ENCODE measurements at regions not wholly inside any gene's neighbourhood (a gene's known extent, or its start where the extent isn't known, plus 50 kb on each side); places are given as distances from the start of the nearest gene placed in this dataset.
"Not testable (repeated sequence)": the region's sequence is repeated elsewhere in the genome, so short reads cannot be mapped to it uniquely, and the experiment has no call there.

DNA sequence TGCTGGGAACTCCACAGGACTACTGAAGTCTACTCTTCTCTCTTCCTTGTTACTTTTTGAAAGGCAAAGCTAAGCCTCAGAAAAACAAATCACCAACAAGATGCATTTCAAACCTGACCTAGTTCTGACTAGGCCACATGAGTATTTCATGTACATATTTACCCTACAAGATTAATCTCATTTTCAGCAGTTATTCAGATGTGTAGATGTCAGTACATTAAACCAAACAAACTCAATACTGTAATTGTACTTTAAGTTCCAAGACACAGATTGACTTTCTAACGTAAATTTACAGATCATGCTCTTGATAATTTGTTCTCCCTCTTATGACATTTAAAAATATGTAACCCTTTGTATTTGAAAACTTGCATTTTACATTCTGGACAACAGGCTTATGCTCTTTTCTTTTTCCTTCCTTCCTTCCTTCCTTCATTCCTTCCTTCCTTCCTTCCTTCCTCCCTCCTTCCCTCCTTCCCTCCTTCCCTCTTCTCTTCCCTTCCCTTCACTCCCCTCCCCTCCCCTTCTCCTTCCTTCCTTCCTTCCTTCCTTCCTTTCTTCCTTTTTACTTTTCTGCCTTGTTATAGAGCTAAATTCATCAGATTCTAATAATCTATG lies 1653.4 kb downstream of the EFNA5 start:
- no peak for DNase-seq (ENCODE audit: low read depth in 2 of 2)

- DNase-seq (ENCODE audit: low read depth in 2 of 2), result no peak
These were observed 1656.5 kb downstream of the EFNA5 start for GRCh38 chr5:106014262-106014661.

DNA sequence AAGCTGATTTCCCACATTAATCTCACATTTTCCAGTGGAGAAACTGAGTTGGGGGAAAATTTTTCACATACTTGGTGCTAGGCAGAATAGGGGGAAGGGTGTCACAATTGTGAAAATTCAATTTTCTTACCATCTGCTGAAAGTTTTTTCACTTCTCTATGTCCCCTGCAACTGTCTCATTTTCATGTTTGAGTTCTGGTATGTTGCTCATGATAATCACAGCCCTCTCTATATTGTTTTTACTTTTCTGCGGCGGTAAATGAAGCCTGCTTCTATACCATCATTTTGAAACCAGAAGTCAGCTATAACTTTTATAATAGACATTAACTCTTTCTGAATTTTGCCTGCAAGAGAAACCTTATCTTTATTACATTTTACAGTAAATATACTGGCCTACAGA lies 1664.5 kb downstream of the EFNA5 start:
- DNase-seq (ENCODE audit: low read depth in 2 of 2), result no peak

DNA sequence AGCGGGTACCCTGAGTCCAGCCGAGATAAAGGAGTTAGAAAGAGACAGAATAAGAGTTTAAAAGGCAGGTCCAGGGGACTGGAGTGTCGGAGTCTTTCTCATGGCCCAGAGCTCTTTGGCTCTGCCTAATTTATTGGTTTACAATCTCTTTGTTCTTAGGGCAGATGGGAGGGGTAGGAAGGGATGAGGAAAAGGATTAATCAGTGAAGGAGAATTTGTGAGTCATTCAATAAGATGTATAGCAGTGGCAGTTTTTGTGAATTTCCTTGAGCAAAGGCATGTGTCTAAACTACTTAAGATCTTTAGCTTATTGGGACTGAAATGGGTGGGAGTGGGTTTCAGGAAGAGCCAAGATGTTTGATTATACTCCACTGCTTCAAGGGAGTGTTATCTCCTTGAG lies 1671.7 kb downstream of the EFNA5 start:
- not testable (repeated sequence) for DNase-seq (ENCODE audit: low read depth in 2 of 2)

- DNase-seq (ENCODE audit: low read depth in 2 of 2), result no peak
These were observed 1677.7 kb downstream of the EFNA5 start for GRCh38 chr5:105993027-105993426.

DNA sequence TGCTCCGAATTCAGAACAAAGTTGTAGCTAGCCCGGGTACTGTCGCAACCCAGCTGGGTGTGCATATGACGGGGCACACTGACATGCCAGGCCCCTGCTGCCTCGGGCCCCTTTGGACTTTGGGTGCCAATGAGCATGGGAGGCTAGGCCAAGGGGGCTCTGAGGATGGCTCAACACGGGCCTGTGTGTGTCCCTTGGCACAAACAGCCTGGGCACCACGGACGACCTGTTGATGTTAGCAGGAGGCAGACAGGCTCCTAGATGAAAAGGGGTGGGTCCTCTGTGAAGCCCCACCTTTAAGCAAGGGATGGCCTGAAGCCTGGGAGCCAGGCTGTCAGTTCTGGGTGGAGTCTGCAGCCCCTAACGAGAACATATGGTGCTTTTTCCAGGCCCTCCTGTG lies 1688.2 kb downstream of the EFNA5 start:
- DNase-seq (ENCODE audit: low read depth in 2 of 2), result no peak

DNA sequence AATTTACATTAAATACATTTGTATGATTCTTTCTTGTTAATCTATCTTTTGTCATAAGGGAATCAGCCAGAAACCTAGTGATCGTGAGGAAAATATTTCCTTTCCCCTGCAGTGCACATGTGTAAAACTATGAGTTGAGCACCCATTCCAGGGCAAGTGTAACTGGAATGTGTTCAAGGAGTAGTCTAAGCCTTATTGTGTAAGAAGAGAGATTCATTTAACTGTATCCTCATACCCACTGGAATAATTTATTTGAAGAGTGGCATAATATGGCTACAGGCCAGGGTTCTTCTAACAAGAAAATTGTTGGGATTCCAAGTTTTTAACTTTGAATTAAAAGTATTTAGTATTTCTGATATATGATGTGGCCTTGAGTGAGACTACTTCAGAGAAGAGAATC lies 1692.7 kb downstream of the EFNA5 start:
- no peak for DNase-seq (ENCODE audit: low read depth in 2 of 2)

- no peak for DNase-seq (ENCODE audit: low read depth in 2 of 2)
These were observed 1693.6 kb downstream of the EFNA5 start for GRCh38 chr5:105977163-105977562.

DNA sequence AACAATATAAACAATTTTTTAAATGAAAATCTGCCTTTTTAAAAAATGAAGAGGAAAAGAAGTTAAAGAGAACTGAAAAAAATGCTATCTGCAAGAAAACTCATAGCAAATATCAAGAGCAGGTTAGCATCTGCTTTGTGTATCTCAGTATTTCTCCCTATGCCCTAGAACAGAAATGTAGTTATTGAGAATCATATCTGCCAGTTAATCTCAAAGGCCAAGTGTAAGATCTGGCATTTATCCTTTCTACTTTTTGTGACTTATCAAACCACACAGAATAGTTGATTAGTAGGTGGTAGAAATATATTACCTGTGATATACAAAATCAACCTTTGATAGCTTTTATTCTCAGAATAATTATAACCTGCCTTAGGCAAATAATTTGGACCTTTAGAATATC lies 1699.8 kb downstream of the EFNA5 start:
- DNase-seq (ENCODE audit: low read depth in 2 of 2), result no peak

DNA sequence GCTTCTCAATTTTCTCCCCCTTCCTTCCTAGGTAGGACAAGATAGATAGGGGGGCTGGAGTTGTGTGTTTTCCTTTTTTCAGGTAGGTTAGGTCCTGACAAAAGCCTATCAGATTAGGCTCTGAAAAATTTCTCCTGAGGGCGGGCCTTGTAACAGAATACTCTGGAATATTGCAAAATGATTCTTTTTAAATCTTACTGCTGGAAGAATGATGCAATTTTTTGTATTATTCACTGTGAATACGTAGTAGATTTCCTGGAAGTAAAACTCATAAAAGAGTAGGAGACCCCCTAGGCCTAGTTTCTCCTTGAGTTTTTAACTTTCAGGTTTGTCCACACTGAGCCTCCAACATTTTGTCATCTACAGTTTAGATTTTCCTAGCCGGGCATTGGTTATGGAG lies 1701.8 kb downstream of the EFNA5 start:
- no peak for DNase-seq (ENCODE audit: low read depth in 2 of 2)

DNA sequence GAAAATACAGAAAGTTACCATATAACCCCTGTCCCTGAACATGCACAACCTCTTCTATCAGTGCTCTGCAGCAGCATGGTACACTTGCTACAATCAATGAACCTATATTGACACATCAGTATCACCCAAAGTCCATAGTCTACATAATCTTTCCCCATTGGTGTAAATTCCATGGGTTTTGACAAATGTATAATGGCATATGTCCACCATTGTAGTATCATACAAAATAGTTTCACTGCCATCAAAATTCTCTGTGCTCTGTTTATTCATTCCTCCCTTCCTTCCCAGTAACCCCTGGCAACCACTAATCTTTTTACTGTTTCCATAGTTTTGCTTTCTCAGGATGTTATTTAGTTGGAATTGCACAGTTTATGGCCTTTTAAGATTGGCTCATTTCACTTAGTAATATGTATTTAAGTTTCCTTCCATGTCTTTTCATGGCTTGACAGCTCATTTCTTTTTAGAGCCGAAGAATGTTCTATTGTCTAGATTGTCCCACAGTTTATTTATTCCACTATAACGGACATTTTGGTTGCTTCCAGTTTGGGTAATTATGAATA lies 1707.0 kb downstream of the EFNA5 start:
- no peak for DNase-seq (ENCODE audit: low read depth in 2 of 2)

- no peak for DNase-seq (ENCODE audit: low read depth in 2 of 2)
These were observed 1709.2 kb downstream of the EFNA5 start for GRCh38 chr5:105961572-105961971.

DNA sequence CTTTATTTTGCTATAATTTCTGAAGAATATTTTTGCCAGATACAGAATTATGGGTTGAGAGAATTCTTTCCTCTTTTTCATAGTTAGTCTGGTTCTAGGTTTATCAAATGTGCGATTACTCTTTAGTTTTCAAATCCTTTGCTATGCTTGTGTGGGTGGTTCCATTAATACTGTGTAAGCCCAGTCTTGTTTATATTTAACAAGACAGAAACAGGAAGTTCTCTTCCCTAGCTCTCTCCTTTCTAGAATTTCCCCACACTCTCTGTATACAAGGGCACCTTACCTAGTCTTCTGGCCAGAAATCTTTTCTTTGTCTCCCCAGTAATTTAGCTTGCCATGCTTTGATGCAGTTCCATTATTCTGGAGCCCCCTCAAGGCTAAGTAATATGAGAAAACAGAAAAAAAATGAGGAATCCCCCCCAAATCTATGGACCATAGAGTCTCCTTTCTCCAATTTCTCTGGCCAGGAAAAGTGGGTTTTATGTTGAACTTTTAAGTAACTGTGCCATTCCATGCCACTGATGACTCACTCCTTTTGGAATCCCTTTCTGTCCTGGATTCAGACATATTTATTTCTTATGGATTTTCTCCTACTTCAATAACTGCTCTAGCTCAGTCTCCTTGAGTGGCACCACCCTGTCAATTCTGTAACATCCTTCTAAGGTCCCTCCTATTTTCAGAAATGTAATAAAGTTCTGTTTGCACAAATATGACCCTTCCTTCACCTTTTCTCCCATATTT lies 1714.1 kb downstream of the EFNA5 start:
- no peak for DNase-seq (ENCODE audit: low read depth in 2 of 2)

DNA sequence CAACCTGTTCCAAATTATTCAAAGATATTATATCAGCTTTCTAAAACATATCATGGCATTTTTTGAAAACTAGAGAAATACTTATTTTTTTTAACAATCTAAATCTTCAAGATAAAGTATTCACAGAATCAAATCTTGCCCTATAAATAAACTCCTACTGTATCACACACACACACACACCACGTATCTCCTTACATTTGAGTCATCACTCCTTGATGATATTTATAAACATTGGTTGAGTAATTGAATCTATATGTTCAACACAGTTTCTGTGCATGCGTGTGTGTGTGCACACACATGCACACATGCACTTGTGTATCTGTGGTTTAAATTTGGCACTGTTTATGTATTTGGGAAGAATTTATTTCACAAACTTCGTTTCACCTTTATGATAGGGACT lies 1716.4 kb downstream of the EFNA5 start:
- no peak for DNase-seq (ENCODE audit: low read depth in 2 of 2)

GRCh38 chr5:105953616-105954015 lies 1717.1 kb downstream of the EFNA5 start:
- DNase-seq (ENCODE audit: low read depth in 2 of 2), result no peak

GRCh38 chr5:105952875-105953274 lies 1717.9 kb downstream of the EFNA5 start:
- no peak for DNase-seq (ENCODE audit: low read depth in 2 of 2)

- no peak for DNase-seq (ENCODE audit: low read depth in 2 of 2)
These were observed 1723.3 kb downstream of the EFNA5 start for GRCh38 chr5:105947461-105947860.

GRCh38 chr5:105945203-105945972 lies 1725.3 kb downstream of the EFNA5 start:
- DNase-seq (ENCODE audit: low read depth in 2 of 2), result no peak

DNA sequence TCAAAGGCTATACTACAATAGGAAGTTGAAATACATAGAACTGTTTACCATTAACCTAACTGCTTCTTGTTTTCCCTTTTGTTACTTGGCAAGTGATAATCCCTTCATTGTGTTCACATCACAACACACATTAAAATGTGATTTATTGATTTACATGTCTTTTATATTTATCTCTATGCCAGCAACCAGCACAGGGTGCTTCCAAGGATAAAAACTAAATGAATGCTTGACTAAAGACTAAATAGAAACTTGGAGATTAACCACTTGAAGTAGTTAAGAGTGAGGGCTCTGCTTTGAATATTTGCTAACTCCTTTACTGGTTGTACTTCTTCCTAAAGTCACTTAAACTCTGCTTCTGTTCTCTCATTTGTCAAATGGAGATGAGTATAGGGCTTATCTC lies 1730.6 kb downstream of the EFNA5 start:
- DNase-seq (ENCODE audit: low read depth in 2 of 2), result no peak

- no peak for DNase-seq (ENCODE audit: low read depth in 2 of 2)
These were observed 1736.6 kb downstream of the EFNA5 start for GRCh38 chr5:105934171-105934570.

DNA sequence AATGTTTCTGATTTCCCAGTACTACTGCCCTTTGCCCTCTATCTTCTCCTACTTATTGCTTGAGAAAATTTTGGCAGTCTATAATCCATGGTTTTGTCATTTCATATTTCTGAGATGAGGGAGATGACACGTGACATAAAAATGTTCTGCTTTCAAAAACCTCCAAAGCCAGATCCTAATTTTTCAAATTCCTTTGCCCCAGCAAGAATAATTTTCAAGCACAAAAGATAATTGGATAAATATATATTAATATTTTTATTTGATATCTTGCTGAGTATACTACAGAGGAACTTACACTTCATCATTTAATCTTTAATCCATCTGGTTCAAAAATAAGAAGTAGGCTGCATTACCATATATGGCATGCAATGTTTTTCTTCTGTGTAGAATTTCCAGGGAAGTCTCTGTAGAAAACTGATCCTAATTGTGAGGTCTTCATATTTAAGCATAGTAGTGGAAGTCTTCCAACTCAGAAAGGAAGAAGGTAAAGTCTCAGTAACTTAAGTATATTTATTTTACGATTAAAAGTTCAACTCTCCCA lies 1738.8 kb downstream of the EFNA5 start:
- no peak for DNase-seq (ENCODE audit: low read depth in 2 of 2)

- no peak for DNase-seq (ENCODE audit: low read depth in 2 of 2)
These were observed 1740.9 kb downstream of the EFNA5 start for GRCh38 chr5:105929858-105930257.

Data from stimulated activated CD4-positive, alpha-beta T cell treated with anti-CD3 and anti-CD28 coated beads, Interleukin-4, amount 100 ng/mL, for 48 hours (primary cell).